ENCODE measurements at regions not wholly inside any gene's neighbourhood (a gene's known extent, or its start where the extent isn't known, plus 50 kb on each side); places are given as distances from the start of the nearest gene placed in this dataset.

- DNase-seq (ENCODE audit: low read depth) = no peak
Observed at GRCh38 chr4:62901101-62901500, 1508.1 kb downstream of the TECRL start.

- no peak for DNase-seq (ENCODE audit: low read depth)
Observed at GRCh38 chr4:62899646-62900364, 1509.4 kb downstream of the TECRL start.

GRCh38 chr4:62898115-62898514 lies 1511.1 kb downstream of the TECRL start:
- DNase-seq (ENCODE audit: low read depth) = no peak

- no peak for DNase-seq (ENCODE audit: low read depth)
Observed at GRCh38 chr4:62896721-62897120, 1512.5 kb downstream of the TECRL start.

- DNase-seq (ENCODE audit: low read depth) = no peak
Observed at GRCh38 chr4:62881901-62882300, 1527.3 kb downstream of the TECRL start.

GRCh38 chr4:62881210-62881609 lies 1528.0 kb downstream of the TECRL start:
- DNase-seq (ENCODE audit: low read depth) = no peak

GRCh38 chr4:62872856-62873255 lies 1536.4 kb downstream of the TECRL start:
- no peak for DNase-seq (ENCODE audit: low read depth)

- DNase-seq (ENCODE audit: low read depth) = no peak
Observed at GRCh38 chr4:62871078-62871477, 1538.2 kb downstream of the TECRL start.

- DNase-seq (ENCODE audit: low read depth) = no peak
Observed at GRCh38 chr4:62870451-62870850, 1538.8 kb downstream of the TECRL start.

- DNase-seq (ENCODE audit: low read depth) = no peak
Observed at GRCh38 chr4:62865261-62865660, 1544.0 kb downstream of the TECRL start.

- DNase-seq (ENCODE audit: low read depth) = no peak
Observed at GRCh38 chr4:62849696-62850095, 1559.6 kb downstream of the TECRL start.

GRCh38 chr4:62835631-62836030 lies 1573.6 kb downstream of the TECRL start:
- no peak for DNase-seq (ENCODE audit: low read depth)

GRCh38 chr4:62822306-62822705 lies 1586.9 kb downstream of the TECRL start:
- DNase-seq (ENCODE audit: low read depth) = no peak

GRCh38 chr4:62816566-62816965 lies 1592.7 kb downstream of the TECRL start:
- DNase-seq (ENCODE audit: low read depth) = no peak

GRCh38 chr4:62814510-62815047 lies 1594.7 kb downstream of the TECRL start:
- no peak for DNase-seq (ENCODE audit: low read depth)

- no peak for DNase-seq (ENCODE audit: low read depth)
Observed at GRCh38 chr4:62806816-62807215, 1602.4 kb downstream of the TECRL start.

GRCh38 chr4:62804075-62804474 lies 1603.9 kb downstream of the ADGRL3 start:
- no peak for DNase-seq (ENCODE audit: low read depth)

- DNase-seq (ENCODE audit: low read depth) = no peak
Observed at GRCh38 chr4:62797221-62797620, 1597.1 kb downstream of the ADGRL3 start.

GRCh38 chr4:62791386-62791785 lies 1591.3 kb downstream of the ADGRL3 start:
- no peak for DNase-seq (ENCODE audit: low read depth)

- DNase-seq (ENCODE audit: low read depth) = no peak
Observed at GRCh38 chr4:62771983-62772557, 1571.9 kb downstream of the ADGRL3 start.

GRCh38 chr4:62740296-62740695 lies 1540.2 kb downstream of the ADGRL3 start:
- no peak for DNase-seq (ENCODE audit: low read depth)

- no peak for DNase-seq (ENCODE audit: low read depth)
Observed at GRCh38 chr4:62717154-62717553, 1517.0 kb downstream of the ADGRL3 start.

GRCh38 chr4:62711575-62711974 lies 1511.4 kb downstream of the ADGRL3 start:
- no peak for DNase-seq (ENCODE audit: low read depth)
